NCI-H1436 (cell line): ENCODE measurements at regions not wholly inside any gene's neighbourhood (a gene's known extent, or its start where the extent isn't known, plus 50 kb on each side); places are given as distances from the start of the nearest gene placed in this dataset.

ENCODE experiments used
- DNase-seq: peaks from one replicate; lab custom pipeline; 2025; lab: John Stamatoyannopoulos, UW

- DNase-seq, result no peak
These were observed 675.2 kb upstream of the FRG1 start for GRCh38 chr4:189265515-189265914.

GRCh38 chr4:189267312-189267965, 673.2 kb upstream of the FRG1 start:
- no peak for DNase-seq

DNA sequence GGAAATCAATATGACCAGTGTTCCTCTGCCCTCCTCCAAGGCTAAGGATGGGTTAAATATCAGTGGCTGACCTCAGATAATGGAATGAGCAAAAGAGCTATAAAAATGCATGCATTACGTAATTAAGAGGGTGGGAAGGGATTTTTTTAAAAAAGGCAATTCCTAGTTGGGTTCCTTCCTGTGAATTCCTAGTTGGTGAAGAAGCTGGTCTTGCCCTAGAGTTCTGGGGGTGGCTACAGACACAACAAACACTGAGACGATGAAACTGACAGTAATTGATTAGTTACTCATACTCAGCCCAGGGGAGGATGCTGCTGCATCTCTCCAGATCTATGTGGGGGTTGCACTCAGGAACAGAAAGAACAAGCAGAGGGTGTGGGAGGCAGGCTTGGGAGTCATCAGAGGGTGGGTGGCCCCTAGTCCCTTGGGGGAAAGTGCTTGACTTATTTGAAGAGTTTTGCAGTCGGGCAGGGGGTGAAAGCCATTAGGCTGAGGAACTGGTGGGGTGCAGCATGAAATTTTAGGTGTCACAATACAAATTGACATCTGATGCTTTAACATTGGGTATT, 662.0 kb upstream of the FRG1 start:
- no peak for DNase-seq

- no peak for DNase-seq
These were observed 661.5 kb upstream of the FRG1 start for GRCh38 chr4:189279188-189279587.

- no peak for DNase-seq
These were observed 655.3 kb upstream of the FRG1 start for GRCh38 chr4:189285377-189285776.

DNA sequence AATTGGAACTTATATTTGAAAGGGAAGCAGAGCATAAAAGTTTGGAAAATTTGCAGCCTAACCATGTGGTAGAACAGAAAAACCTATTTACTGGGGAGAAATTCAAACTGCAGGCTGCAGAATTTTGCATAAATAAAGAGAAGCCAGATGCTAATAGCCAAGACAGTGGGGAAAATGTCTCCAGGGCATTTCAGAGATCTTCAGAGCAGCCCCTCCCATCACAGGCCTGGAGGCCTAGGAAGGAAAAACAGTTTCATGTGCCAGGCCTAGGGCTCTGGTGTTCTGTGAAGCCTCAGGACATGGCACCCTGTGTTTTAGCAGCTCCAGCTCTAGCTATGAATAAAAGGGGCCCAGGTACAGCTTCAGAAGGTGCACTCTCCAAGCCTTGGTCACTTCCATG, 648.7 kb upstream of the FRG1 start:
- no peak for DNase-seq

- no peak for DNase-seq
These were observed 647.2 kb upstream of the FRG1 start for GRCh38 chr4:189293459-189293858.

GRCh38 chr4:189294574-189294973, 646.1 kb upstream of the FRG1 start:
- no peak for DNase-seq

DNA sequence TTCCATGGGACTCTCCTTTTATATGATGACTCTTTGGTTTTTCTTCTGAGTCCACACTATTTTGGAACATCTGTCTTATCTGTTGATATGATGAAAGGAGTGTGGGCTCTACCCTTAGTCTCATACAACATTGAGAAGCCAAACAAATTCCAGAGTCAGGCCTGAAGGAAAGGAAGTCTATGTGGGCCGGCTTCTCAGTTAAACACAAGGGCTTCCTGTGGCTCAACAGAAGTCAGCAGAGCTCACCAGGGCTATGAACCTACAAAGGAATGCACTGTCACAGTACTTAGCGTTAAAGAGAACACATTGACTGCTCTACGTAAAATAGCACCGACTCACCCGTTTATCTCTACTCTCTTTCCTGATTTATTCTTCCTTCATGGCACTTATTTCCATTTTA, 641.0 kb upstream of the FRG1 start:
- DNase-seq, result no peak

DNA sequence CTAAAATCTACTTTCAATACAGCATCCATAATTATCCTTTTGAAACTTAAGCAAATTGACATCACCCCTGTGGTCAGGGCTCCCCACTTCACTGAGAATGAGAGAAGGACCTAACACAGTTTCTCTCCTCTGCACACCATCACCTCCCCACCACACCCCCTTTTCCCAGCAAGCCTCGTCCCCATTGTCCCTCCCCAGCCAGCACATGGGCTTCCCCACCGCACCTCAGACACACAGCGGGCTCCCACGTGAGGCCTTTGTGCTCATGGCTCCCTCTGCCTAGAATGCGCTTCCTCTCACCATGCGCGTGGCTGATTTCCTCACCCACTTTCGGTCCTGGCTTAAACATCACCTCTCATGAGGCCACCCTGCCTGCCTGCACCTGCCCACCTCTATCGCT, 639.0 kb upstream of the FRG1 start:
- no peak for DNase-seq

DNA sequence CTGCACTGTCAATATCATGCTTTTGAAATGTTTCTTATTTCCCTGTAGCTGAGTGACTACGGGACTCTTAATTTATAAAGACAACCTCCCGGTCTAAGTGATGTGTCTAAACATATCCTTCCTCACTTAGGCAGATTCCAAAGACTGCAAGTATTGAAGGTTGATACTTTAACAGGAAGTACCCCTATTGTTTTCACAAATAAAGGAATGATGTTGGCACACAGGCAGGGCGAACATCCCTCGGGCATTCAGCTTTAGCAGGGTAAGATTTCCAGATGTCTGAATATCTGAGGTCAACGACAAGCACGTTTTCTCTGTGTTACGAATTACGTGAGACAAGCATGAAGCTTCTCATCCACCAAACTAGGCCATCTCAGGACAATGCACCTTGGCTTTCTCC, 638.0 kb upstream of the FRG1 start:
- no peak for DNase-seq

DNA sequence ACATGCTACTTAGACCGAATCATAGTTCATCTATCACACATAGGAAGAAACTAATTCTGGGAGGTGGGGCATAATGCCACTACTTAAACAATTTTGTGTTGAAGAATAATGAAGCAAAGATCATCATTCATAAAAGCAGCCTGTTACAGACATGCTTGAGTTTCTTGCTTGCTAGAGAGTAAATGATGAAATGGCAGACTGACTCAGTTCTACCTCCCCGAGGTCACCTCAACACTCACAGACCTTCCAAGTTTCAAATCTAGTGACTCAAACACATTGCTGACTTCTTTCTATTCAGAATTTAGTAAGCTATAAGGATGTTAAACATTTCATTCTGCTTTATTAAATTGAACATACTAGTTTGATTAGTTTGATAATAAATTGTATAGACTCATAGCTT, 636.5 kb upstream of the FRG1 start:
- DNase-seq, result no peak

DNA sequence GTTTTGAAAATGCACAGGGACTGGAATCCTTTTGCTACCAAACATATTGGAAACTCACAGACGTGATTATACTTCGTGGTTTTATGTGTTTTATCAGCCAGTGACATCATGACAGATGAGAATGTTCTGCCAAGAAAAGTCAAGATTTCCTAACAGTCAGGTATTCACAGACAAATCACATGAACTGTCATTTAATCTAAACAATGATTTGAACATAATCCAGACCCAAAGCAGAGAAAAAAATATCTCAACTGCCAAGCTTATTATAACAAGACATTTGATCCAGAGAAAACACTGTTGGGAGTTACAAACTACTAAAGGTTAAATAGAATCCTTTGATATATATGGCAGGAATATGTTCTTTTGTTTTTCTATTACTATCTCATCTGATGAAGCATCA, 635.9 kb upstream of the FRG1 start:
- DNase-seq, result no peak

GRCh38 chr4:189305500-189305899, 635.2 kb upstream of the FRG1 start:
- DNase-seq, result peak; percentile 21

GRCh38 chr4:189311251-189311650, 629.4 kb upstream of the FRG1 start:
- DNase-seq, result no peak

DNA sequence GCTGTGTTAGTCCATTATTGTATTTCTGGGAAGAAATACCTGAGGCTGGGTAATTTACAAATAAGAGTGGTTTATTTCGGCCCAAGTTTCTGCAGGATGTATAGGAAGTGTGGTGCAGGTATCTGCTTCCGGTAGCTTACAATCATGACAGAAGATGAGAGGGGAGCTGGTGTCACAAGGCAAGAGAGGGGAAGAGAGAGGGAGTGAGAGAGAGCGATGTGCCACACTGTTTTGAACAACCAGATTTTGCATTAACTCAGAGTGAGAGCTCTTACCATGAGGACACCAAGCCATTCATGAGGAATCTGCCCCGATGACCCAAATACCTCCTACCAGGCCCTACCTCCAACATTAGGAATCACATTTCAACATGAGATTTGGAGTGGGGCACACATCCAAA, 627.6 kb upstream of the FRG1 start:
- DNase-seq, result no peak

- no peak for DNase-seq
These were observed 626.7 kb upstream of the FRG1 start for GRCh38 chr4:189313861-189314513.

- DNase-seq, result no peak
These were observed 618.2 kb upstream of the FRG1 start for GRCh38 chr4:189322426-189322825.

DNA sequence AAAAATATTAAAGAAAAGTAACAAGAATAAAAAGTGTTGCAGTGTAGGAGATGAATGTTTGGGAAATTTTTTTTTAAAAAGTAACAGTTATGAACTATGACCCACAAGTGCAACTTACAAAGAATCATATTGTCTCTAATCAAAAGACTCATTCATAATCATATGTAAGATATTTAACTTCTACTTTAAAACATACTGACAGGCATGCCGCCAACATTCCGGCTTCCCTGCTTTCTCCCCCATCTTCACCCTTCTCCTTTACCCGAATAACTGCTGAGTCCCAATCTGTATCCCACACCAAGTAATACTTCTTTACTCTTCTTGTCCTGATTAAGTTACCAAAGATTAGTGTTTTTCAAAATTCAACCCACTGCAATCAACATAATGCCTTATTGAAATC, 598.8 kb upstream of the FRG1 start:
- DNase-seq, result no peak

DNA sequence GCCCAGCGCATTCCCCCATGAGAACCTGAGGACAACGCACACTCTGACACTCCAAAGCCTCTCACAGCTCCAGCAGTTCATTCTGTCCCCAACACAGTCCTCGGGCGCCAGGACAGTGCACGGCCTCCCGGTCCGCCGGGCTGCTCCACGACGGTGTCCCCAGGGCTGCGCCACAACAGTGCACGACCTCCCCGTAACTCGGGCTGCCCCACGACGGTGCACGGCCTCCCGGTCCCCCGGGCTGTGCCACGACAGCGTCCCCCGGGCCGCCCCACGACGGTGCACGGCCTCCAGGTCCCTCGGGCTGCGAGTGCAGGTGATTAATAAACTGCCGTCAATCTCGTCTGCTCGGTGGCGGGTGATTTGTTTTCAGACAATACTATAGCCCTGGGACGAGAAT, 585.1 kb upstream of the FRG1 start:
- DNase-seq, result no peak

DNA sequence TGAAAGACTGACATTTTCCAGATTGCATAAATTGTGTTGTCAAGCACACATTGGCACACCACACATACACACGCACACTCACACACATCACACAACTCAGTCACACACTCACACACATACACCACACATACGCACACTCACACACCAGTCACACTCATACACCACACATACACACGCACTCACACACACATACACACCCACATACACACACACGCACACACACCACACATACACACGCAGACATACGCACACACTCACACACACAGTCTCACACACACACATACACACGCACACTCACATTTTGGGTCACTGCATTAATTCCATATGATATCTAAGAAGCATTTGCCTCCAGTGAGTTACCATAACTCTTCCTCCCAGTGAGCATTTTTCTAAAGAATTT, 578.3 kb upstream of the FRG1 start:
- DNase-seq, result no peak

- no peak for DNase-seq
These were observed 576.6 kb upstream of the FRG1 start for GRCh38 chr4:189364032-189364449.

GRCh38 chr4:189365451-189365850, 575.2 kb upstream of the FRG1 start:
- DNase-seq, result no peak

DNA sequence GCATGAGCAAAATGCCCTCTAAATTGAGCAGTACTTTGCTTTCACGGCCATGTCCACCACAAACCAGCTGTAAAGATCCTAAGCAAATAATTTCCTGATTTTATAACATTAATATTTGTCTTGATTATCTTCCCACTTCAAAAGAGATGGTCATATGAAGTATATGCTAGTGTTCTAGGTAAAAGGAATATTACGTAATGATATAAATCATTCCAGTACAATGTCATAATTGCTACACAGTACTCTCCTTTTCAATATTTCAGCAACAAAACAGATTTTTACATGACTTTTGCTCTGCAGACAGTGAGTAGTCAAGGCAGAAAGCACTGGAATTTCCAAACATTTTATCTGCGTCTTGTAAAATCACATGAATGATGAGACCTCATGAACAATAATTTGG, 572.8 kb upstream of the FRG1 start:
- no peak for DNase-seq
